Activated CD4-positive, CD25-positive, alpha-beta regulatory T cell treated with anti-CD3 and anti-CD28 coated beads, Interleukin-2, amount 50 U/mL, for 24 hours (primary cell): ENCODE measurements at regions not wholly inside any gene's neighbourhood (a gene's known extent, or its start where the extent isn't known, plus 50 kb on each side); places are given as distances from the start of the nearest gene placed in this dataset.

ENCODE experiments used
- ATAC-seq, 2 donors: fragments of 150-1000 bp; cut with Tn5 transposase; one replicate each; pipeline ENCODE4 v1.10.0; 2021; ENCODE audit warnings: mild to moderate bottlenecking in 1 of 2, moderate library complexity in 1 of 2

DNA sequence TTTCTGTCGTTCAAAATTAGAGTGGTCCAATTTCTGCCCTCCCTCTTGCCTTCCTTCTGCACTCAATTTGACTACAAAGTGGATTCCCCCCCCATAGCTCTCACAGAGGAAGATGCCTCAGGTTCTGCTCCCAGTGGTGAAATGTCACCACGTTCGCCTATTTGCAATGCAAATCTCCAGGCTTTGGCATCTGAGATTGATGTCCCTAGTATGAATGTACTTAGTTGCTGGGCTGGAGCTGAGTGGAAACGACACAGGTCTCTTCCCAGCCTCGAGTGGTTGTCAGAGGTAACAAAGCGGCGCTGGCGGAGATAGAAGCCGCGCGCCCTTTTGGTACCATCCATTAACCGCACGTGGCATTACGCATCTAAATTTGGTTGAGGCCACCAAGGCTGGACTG lies 860.1 kb downstream of the MCTP2 start:
- ATAC-seq = no peak

DNA sequence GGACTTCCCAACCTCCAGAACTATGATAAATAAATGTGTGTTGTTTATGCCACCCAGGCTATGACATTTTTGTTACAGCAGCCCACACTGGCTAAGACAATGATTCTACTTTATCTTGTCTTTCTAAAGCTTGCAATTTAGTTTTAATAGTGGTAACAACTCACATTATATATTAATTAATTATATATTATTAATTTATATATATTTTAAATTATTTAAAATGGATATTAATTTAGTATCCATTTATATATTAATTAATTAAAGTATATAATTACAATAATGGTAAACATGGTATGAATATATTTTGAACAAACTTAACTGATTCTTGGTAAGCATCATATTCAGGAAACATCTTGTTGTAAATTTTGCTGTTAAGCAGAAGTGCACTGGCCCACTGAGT lies 863.9 kb downstream of the MCTP2 start:
- no peak for ATAC-seq

DNA sequence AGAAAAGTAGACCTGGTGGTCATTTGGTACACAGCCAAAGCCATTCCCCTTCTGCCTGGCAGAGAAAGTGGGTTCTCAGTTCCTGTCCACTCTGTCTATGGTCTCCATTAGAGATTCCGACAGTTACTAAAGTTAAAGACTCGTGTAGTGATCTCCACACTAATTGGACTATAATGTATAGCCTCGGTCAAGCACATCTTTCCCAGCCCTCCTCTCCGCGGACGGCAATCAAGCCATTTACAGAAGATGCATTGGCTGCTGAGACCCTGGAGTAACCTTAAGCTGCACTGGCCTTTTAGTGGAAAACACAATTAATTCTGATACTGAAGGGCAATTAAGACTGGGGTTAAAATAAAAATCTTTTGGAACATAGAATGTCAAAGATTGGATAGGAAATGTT lies 865.3 kb downstream of the MCTP2 start:
- ATAC-seq = no peak

DNA sequence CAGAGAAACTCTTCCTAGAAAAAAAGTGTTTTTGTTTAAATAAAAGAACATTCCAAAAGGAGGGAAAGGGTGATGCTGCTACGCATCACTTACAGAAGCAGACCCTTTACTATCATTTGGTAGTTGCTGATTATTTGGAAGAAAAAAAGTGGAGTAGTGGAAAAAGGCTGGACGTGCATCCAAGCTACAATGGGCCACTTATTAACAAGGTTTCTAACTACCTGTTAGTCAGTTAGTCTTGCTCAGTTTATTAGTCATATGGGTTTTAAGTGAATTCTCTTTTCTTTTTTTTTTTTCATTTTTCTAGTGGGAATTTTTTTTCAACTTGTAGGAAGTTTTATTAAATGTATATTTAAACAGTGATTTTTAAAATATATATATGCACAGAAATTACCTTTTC lies 866.0 kb downstream of the MCTP2 start:
- ATAC-seq = no peak

DNA sequence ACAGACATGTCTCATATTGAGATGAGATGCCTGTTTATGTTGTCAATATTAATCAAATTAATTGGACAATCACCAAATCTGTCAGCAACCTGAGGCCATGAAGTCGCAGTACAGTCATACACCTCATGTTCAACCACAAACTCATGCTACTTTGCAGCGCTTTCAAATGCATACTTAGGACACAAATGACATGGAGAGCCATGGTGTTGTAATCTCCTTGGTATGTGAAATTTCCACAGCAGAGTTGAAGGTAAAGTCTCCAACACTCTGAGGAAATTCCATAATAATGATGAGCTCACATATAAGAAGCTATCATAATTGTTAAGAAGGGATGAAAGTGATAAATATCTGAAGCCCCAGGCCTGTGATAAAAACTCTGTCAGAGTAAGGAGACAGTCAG lies 873.9 kb downstream of the MCTP2 start:
- no peak for ATAC-seq

DNA sequence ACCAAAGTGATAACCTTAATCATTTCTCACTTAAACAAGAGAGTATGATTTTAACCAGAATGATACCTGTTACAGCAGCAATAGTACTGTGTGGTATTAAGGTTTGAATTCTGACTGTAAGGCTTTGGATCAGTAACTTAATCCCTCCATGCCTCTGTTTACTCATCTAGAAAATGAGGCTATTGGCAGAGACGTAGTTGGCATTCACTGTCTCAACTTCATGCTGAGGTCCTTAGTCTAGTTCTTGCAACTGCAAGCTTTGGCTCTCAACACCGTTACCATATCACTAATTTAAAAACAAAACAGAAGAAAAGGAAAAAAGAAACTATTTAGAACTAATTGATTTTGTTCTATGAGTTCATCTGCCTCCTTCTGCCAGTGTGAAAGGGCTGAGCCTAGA lies 875.4 kb downstream of the MCTP2 start:
- no peak for ATAC-seq

DNA sequence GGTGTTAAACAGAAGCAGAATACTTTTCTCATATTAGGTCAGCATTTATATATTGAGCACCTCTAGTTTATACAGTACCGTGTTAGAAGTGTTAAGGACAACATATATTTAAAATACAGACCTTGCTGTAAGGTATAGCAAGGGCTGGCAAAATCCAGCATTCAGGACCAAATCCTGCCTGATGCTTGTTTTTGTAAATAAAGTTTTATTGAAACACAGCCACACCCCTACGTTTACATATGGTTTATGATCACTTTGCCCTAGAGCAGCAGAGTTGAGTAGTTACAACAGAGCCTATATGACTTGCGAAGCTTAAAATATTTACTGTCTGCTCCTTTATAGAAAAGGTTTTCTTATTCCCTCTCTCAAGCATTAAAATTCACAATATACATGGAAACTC lies 877.3 kb downstream of the MCTP2 start:
- ATAC-seq = no peak

DNA sequence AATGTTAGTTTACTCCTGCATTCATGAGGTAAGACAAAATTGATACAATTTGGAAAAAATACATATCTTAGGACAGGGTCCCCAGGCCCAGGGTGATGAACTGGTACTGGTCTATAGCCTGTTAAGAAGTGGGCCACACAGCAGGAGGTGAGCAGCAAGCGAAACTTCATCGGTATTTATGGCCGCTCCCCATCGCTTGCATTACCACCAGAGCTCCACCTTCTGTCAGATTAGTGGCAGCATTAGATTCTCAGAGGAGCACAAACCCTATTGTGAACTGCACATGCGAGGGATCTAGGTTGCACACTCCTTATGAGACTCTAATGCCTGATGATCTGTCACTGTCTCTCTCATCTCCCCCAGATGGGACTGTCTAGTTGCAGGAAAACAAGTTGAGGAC lies 880.6 kb downstream of the MCTP2 start:
- no peak for ATAC-seq

DNA sequence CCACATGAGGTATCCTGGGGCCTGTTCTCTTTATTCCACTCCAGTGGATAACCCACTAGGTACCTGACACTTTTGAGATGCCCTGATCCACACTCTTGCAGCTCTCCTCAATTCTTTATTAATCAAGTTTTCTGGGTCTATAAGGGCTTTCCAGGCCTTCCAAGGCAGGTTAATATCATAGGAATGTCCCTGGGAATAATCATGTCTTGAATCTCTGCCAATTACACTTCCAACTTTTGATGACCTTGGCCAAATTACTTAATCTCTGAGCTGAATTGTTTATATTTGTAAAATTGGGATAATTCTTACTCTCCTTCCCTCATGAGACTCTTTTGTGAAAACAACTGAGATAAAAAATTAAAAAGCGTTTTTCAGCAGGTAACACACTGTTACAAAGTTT lies 881.7 kb downstream of the MCTP2 start:
- no peak for ATAC-seq

DNA sequence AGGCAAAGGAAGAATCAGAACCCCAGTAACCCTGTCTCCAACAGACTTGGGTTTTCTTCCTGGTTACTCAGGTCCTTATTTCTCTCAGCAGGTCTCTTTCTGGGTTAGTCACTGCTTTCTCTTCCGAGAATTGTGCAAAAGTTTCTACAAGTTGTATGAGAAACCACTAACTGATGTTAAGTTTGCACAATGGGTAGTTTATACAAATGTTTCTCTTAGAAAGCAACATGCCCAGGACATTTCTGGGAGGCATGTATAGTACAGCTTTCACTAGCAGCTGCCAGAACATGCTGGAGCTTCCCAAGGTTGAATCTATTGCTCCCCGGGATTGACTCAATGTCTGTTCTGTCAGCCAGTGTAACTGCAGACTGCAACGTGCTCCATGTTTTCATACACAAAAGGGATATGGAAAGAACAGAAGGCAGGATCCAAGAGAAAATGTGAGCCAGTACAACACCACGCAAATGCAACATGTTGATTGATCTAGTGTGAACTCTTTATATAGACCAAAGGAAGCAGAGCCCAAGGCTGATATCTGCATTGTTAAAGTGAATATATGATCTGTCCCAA lies 887.8 kb downstream of the MCTP2 start:
- ATAC-seq = no peak

DNA sequence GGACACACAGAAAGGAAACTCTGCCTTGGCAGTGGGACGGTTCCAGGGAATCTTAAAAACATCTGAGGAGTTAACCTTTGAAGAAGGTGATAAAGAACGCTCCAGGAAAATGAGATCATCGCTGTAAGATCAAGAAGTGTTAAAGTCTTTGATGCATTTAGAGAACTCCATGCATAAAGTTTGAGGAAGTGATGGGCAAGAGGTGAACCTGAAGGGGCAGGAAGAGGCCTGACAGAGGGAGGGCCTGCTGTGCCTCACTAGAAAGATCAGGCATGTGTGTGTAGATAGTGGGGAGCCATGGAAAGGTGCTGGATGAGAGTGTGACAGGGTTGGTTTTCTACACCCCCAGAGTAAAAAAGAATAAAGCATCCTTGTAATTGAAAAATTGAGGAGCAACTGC lies 889.2 kb downstream of the MCTP2 start:
- no peak for ATAC-seq

DNA sequence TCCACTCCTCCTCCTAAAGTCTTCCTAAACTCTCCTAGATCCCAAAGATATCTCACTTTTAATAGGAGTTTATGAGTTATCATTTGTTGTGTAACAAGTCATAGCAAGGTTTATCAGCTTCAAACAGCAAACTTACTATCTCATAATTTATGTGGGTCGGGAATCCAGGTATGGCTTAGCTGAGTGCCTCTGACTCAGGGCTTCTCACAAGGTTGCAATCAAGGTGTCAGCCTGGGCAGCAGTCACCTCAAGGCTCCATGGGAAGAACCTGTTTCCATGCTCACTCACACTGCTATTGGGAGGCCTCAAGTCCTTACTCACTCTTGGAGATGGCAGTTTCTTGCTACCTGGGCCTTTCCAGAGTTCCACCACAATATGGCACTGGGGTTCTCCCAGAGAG lies 889.8 kb downstream of the MCTP2 start:
- no peak for ATAC-seq

DNA sequence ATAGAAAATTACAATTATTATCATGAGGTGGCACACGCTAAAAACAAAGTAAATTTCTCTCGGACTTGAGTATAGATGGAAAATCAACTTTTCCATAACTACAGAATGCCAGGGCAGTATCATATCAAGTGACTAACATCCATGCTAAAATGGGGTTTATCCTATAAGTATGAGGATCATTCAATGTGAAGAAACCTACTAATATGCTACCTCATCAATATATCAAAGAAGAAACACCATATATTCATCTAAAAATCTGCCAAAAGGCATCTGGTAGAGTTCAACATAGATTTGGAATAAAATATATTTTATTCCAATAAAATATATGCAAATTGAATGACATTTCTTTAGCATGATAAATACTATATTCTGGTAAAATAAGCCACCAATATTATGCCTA lies 894.4 kb downstream of the MCTP2 start:
- no peak for ATAC-seq

DNA sequence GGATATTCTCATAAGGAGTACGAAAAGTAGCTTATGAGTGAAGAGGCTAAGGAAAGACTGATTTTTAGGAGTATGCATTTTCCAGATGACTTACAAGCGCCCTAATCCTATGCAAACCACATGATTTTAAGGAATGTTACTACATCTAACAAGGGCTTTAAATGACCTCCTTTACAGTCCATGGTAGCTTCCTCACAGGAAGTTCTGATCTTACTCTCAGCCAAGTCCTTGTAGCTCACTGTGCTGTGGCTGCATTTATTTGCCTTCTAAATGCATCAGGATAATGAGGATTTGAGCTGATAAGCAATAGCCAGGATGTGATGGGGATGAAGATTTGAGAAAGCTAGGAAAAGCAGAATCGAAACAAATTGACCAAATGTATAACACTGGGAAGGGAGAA lies 896.0 kb downstream of the MCTP2 start:
- ATAC-seq = no peak

DNA sequence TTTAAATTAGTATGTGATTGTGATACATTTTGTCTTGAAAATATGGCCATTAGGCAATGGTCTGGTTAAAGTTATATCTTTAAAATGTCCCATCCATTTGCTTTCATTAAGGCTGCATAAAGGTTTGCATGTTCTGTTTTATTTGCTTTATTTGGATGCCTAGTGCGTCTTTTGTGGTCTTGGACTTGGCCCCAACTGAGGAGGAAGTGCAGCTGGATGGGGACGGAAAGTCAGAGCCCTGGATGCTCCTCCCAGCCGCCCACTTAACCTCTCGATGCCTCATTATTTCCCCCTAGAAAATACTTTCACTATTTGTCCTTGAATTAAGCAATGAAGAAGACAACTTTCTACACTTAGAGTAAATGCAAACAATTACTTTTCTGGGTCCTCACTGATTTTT lies 898.2 kb downstream of the MCTP2 start:
- ATAC-seq = no peak

DNA sequence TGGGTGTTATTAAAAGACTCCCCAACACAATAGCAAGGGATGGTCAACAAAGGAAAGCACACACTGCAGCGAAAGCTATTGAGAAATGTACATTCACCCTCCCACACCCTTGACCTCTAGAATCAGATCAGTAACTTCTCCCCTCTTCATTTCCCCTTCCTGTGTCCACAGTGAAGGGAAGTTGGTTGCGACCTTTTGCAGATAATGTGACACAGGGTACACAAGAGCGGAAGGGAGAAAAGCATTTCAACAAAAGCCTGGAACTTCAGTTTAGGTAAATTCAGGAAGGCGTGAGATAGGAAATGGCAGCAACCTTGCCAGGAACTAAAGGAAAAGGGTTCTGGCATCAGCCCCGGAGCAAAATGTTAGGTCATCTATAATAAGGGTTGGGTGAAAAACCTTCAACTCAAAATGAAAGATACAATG lies 899.8 kb downstream of the MCTP2 start:
- no peak for ATAC-seq

DNA sequence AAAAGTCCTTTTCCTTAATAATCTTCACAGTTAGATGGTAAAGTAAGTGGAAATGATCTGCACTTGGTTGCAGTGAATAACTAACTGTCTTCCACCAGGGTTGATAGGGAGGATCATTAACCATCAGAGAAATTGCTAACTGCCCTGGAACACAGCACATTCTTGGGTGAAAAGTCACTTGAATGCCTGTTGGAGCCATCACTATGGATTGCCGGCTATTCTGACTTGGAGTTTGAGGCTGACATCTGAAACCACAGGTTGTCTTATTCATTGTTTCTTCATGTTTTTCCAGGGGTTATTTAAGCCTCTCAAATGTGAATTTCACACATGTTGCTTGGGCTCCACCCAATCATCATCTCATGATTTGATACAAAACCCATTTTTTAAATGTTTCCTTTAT lies 901.4 kb downstream of the MCTP2 start:
- no peak for ATAC-seq

DNA sequence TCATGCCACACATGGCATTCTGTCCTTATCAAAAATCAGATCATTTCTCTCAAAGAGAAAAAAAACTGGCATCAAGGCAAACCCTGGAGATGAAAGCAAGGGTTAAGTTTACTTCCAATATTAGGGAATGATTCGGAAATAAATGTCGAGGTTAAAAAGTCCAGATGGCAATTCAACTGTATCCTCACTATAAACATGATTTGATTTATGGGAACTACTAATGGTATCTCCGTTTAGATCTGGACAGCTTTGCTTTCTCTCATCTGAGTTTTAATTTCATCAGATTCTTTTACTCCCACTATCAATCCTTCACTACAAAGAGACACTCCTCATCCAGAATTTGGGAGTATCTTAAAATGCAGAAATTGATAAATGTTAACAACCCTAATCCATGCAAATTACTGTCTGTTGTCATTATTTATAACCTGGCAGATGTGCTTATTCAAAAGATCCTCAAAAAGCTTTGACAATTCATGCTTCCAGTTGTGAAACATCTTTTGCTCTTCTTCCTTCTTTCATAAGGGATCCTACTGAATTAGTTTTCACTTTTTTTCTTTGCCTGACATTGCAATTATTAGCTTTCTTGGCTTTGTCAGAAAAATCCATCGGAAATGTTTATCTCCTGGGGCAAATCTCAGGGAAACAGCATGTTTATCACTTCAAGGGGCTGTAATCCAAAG lies 903.2 kb downstream of the MCTP2 start:
- ATAC-seq = no peak

DNA sequence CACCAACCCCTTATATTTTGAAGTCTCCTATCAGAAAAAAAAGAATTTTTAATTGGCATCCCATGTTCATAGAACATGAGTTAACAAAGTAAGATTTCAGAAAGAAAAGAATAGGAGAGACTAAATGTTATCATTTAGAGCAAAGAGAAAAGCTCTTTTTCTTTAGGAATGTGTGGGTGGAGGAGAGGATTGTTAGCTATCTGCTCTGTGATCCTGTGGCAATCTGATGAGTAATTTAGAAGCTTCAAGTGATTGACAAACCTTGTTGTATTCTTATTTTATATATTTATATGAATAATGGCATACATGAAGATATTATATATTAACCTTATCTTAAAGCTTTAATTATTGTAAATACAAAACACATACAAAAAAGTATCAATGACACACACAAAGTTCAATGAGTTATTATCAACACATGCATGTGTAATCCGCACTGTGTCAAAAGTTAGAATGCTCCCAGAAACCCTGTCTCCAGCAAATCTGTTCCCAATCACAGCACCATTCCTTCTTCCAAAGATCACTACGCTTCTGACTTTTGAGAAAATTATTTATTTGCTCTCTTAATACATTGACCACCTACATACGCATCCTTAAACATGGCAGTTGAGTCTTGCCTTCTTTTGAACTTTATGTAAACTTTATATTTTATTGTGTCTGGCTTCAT lies 907.4 kb downstream of the MCTP2 start:
- no peak for ATAC-seq

DNA sequence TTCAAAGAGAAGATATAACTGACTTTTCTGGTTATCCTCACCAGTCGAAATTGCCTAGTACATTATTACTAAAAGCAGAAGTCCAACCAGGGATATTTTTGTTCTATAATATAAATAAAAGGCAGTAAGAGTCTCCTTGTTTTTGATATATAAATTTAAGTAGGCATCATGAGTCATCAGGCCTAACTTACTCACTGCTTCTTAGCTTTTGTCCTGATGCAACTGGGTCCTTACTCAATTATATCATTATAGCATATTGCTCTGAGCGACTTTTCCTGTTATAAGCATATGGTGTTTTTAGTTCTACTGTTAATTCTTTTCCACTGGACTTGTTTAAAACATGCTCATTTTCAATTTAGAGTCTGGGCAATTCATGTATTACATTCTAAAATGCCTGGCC lies 910.1 kb downstream of the MCTP2 start:
- no peak for ATAC-seq

DNA sequence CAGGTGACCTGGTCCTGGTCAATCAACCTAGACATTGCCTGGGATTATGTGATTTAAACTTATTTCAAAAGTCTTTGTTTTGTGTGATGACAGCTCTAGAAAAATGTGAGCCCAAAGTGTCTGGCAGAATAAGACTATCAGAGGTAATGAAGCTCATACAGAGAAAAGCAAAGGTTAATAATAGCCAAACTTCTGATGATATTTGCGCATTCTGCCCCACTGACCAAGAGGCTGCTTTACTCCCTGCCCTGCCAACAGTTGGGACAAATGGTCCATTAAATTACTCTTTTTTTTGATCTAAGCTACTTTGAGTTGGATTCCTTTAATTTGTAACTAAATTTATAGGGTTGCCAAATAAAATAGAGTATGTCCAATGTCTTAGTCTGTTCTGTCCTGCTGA lies 911.2 kb downstream of the MCTP2 start:
- no peak for ATAC-seq

DNA sequence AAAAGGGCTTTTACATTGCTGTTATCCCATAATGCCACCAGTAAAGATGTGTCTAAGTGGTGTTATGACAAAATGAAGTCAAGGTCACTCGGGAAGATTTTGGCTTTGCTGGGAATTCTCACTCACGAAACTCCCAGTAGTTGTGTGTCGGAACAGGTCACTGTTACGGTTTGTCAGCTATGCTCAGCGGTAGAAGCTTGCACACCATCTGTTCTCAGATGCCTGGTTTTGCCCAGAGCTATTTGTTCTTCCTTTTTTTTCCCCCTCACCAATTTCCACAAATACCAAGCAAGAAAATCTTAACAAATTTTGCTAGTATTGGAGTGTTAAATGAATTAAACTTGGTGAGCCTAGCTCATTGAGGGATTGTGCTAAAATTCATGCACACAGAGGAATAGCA lies 915.1 kb downstream of the MCTP2 start:
- ATAC-seq = no peak

DNA sequence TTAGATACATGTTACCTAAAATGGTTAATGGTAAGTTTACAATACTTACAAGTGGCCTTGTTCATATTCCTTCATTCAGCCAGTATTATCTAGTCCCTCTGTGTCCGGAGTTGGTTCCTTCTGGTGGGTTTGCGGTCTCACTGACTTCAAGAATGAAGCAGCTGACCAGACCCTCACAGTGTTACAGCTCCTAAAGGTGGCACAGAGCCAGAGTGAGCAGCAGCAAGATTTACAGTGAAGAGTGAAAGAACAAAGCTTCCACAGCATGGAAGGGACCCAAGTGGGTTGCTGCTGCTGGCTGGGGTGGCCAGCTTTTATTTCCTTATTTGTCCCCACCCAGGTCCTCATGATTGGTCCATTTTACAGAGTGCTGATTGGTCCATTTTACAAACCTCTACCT lies 916.8 kb downstream of the MCTP2 start:
- no peak for ATAC-seq

DNA sequence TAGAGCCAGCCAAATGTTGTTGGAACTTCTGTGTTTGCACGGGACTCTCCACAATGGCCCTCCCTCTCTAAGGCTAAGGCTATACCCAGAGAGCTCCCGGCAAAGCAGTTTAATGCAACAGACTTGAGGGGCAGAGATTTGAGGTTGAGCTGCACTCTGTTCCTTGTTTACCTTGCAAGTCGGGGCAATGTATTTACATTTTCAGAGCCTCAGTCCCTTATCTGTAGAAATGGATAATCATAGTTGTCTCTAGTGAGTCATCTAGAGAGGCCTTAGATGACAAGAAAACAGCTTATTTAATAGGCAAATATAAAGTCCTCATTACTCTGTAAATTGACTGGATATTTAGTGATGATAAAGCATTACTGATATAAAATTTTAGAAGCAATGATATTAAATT lies 917.7 kb downstream of the MCTP2 start:
- no peak for ATAC-seq

DNA sequence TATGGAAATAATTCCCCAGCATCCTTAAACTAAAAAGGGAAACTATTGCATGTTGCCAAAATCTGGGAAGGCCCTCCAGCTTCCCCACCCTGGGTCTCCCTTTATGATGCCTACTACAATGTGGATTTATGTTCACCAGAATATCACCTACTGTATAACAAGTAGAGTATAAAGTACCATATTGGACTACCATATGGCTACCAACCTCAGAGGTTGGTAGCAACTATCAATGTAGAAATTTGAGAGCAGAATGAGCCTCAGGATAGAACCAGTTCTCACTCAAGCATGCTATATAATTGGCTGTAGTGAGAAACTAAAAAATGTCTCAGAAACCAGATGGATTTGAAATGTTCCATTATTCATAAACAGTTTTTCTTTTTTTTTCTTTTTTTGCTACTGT lies 918.4 kb downstream of the MCTP2 start:
- no peak for ATAC-seq
